ENCODE measurements at regions not wholly inside any gene's neighbourhood (a gene's known extent, or its start where the extent isn't known, plus 50 kb on each side); places are given as distances from the start of the nearest gene placed in this dataset.

DNA sequence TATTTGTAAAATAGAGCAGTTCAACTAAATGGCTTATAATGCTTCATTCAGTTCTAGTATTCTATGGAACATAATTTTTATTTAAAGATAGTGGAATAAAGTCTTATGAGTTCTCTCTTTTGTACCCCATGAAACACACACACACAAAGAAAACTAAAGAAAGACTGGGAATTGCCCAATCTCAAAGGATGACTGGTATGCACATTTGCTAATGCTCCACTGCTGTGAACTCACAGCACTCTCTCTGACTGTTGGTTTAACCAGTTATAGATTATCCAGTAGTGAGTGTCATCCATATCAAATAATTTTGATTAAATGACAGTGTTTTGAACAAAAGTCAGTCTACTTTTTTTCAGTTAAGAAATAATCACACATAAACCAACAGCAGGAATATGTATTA lies 1082.4 kb upstream of the B3GALT2 start:
- no peak for ATAC-seq
- no peak for DNase-seq (ENCODE audit: low spot score)

DNA sequence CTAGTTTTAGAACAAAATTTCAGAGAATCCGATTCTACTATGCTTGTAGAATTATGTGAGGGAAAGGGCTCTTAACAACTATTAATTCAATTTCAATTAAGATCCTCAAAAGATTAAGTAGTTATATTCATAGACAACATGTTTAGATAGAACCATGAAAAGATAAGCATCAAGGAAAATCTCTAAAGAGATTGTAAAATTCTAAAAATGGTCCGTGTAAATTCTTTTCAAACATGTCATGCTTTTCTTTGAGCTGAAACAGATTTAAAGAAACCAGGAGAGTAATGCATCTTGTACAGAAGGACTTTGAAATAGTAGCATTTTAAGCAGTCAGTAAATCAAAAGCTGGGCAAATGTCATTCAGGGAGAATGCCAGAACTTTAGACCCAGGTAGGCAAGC lies 1080.6 kb upstream of the B3GALT2 start:
- ATAC-seq = no peak
- no peak for DNase-seq (ENCODE audit: low spot score)

DNA sequence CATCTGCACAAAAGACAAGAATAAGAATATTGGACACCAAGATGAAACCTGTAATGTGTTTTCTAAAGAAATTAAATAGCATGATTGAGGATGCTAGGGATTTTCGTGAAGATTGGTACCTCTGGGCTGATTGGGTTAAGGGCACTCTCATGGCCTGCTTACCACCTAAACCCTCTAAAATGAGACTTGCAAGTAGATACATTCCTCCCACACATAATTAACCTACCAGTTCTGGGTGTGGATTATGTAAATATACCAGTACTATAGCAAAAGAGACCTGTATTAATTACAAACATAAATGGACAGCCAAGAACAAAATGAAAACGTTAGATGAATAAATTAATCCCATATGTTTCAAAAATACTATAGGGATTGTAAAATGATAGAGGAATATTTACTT lies 1069.6 kb upstream of the B3GALT2 start:
- ATAC-seq = no peak
- no peak for DNase-seq (ENCODE audit: low spot score)

DNA sequence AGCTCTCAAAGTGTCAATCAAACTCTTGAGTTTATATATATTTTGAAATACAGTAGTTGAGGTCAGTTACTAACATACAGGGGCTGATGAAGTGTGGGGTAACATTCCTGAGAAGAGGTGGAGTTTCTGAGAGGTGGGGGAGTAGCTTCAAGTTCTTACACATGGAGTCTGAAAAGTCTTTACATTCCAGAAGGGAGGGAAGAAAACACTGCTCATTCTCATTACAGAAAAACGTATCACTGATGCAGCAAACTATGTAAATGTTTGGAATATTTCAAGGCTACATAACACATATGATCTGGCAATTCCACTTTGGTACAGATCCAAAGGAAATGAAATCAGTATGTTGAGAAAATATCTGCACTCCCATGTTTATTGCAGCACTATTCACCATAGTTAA lies 1065.8 kb upstream of the B3GALT2 start:
- DNase-seq (ENCODE audit: low spot score) (no peak), ATAC-seq (no peak)

DNA sequence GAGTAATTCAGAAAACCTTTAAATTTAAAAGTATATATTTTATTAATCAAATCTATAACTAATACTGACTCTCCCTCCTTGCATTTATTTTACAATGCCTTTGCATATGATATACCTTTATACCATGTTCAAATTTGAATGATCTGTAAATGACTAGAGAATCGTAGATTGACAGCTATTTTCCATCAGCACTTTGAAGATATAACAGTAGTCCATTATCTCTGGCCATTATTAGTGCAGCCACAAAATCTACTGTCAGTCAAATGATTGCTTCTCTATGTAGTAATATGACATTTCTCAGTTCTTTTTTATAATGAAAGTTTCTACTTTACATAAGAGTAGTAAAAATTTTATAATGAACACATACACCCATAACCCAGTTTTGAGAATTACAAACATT lies 1054.8 kb upstream of the B3GALT2 start:
- DNase-seq (ENCODE audit: low spot score) (no peak), ATAC-seq (no peak)

DNA sequence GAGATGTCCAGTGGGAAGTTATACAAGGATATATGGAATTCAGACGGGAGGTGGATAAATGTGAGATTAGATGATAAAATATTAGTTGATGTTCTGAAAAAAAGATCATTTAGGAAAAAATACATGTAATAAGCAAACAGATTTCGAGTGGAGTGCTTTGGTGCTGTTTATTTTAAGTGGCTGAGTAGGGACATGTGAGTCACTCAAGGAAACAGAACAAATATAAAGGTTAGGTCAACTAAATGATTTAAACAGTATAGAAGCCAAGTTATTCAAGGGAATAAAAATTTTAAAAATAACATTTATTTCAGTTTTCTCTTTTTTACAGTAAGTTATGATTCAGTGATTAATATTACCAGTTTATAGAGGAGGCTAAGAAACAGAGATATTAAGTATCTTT lies 1046.7 kb upstream of the B3GALT2 start:
- no peak for ATAC-seq

DNA sequence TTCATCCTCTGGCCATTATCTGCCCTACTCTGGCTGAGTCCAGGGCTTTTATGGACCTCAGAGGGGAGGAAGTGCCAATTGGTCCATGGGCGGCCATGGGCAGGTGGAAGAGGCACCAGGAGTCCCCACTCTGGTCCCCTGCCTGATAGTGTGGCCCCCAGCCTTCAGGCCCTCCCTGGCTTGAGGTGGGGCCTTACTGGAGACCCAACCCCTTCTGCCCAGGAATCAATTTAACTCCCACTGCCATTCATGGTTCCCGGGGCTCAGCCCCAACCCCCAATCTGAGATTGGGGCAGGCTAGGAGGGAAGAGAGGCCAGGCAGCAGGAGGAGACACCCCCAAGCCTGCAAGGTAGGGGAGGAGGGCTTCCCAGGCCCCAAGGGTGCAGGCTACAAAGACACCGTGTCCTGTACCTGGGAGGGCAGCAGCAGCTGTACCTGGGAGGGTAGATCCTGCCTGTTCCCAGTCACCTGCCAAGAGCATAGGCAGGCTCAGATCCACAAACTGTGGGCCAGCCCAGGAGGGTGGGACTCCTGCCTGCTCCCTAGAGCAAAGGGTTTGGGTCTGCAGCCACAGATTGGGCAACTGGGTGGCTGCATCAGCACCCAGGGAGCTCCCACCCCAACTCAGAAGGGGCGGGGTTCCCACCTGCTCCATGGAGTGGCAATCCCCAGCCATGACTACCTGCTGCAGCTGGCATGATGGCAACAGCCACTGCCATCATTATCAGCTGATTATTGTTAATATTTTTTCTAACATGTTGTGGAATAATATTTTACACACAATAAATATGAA lies 1044.1 kb upstream of the B3GALT2 start:
- DNase-seq (ENCODE audit: low spot score) (no peak), ATAC-seq (no peak)

More for the DNA sequence above, 1046.7 kb upstream of the B3GALT2 start:
- no peak for DNase-seq (ENCODE audit: low spot score)

DNA sequence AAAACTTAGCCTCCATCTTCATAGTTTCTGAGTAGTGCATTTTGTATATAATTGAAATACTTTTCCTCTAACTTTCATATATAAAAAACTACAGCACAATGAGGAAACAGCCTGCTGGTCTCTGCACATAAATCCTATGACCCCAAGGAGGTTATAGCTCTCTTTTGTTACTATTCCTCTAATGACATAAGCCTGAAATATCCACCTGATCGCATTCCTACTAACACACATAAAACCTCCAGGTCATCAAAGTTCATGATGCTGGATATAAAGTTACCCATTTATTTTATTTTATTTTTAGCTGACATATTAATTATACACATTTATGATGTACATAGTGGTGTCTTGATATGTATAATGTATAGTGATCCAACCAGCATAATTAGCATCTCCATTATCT lies 1042.0 kb upstream of the B3GALT2 start:
- ATAC-seq (no peak), DNase-seq (ENCODE audit: low spot score) (no peak)

DNA sequence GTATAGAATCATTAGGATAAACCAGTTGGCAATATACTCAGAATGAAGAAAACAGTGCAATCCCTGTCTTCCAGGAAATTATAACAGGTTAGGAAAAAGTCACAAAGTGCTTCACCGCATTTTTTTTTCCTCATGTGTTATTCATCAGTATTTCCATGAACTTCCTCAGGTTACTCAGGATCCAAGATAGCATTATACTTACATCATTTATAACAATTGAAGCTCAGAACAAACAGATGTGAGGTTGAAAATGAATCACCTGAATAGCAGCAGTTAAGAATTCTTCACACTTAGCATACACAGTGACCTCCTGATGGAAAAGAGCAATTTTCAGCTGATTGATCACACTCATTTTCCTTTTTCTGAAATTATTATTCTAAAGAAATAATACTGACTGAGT lies 1040.7 kb upstream of the B3GALT2 start:
- no peak for ATAC-seq
- DNase-seq (ENCODE audit: low spot score) = no peak

DNA sequence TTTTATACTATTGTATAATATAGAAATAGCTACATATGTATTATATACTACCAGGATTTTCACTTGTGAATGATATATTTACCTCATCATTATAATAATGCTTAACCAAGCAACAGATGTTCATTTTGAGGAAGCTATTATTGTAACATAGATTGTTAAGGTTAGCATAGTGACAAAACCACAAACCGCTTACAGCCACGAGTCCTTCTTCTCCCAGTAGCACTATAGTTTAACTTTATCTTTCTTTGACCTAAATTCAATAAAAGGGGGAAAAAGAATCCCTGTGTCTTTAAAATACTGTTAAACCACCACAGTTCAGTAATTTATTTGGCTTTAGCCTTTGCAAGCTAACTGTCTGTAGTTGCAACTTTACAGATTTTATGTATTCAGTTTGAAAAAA lies 1039.4 kb upstream of the B3GALT2 start:
- no peak for DNase-seq (ENCODE audit: low spot score)
- ATAC-seq = no peak

DNA sequence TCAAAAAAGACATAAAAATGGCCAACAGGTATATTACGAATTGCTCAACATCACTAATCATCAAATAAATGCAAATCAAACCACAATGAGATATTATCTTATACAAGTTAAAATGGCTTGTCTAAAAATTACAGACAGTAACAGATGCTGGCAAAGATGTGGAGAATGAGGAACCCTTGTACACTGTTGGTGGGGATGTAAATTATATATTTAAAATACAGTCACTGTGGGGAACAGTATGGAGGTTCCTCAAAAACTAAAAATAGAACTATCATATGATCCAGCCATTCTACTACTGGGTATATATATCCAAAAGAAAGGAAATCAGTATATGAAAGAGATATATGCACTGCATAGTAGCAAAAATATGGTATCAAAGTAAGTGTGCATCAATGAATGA lies 1037.2 kb upstream of the B3GALT2 start:
- DNase-seq (ENCODE audit: low spot score) = no peak
- ATAC-seq = no peak

DNA sequence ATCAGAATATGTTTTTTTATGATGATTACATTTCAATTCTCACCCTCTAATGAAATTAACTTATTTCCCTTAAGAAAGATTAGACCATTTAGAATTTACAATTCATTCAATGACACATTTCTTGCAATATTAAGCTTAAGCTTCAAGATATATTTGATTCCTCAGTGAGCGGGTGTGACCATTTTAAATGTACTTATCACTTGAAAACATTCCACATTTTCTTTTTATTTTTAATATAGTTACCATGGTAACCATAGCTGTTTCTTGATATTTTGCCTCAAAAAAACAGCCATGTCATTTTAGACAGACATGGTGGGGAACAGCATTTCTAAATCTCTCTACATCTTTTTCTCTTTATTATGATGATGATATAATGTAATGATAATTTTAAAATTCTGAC lies 1029.0 kb upstream of the B3GALT2 start:
- DNase-seq (ENCODE audit: low spot score) = no peak

DNA sequence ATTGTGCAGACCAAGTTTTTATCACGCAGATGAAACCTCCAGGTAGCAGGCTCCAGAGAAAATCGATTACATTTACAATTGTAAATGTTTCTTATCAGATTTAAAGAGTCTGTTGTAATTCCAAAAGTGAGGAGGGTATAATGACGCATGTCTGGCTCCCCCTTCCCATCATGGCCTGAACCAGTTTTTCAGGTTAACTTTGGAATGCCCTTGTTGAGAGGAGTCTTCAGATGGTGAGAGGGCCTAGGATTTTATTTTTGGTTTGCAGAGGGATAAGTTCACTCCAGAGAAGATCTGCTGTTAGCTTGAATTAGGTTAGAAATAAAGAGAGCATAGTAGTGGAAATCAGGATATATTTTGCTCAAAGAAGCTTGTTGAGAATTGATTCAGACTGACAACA lies 1028.3 kb upstream of the B3GALT2 start:
- DNase-seq (ENCODE audit: low spot score) = no peak
- ATAC-seq = no peak

More for the DNA sequence above, 1029.0 kb upstream of the B3GALT2 start:
- no peak for ATAC-seq

DNA sequence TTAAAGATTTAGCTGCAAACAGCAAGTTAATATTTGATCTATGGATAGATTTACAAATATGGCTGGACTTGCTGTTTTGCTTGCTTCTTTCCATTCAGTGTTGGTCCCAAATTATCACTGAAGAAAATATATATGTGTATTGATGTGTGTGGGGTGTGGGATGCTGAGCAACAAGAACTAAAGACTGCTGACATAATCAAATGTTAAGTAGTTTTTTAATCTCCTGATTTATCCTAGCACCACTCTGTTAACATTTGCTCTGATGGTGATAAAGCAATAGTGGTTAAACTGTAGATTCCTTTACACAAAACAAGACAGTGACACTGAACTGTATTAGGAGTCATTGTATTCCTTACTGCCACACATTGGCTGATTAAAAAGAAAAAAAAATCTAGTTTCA lies 1023.5 kb upstream of the B3GALT2 start:
- DNase-seq (ENCODE audit: low spot score) (no peak), ATAC-seq (no peak)

DNA sequence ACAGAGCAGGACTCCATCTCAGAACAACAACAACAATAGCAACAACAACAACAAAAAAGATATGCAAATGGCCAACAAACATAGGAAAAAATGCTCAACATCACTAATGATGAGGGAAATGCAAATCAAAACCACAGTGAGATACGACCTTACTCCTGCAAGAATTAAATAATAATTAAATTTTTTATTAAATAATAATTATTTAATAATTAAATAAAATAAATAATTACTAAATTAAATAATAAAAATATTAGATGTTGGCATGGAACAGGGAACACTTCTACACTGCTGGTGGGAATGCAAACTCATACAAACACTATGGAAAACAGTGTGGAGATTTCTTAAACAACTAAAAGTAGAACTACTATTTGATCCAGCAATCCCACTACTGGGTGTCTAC lies 1022.3 kb upstream of the B3GALT2 start:
- ATAC-seq (no peak), DNase-seq (ENCODE audit: low spot score) (no peak)

DNA sequence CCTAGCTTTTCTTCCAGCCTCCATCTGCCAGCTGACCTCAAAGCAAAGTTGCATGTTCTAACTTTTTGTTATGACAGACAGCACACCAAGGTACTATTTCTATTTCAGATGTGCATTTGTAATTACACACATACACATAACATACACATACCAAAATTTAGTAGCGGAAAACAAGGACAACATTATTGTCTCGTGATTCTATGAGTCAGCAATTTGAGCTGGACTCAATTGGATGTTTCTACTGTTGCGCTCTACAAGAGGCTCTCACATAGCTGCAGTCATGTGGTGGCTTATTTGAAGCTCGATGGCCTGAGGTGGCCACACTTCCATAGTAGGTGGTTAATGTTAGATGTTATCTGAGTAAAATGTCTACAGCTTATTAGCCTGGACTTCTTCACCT lies 1010.1 kb upstream of the B3GALT2 start:
- ATAC-seq (no peak), DNase-seq (ENCODE audit: low spot score) (no peak)

DNA sequence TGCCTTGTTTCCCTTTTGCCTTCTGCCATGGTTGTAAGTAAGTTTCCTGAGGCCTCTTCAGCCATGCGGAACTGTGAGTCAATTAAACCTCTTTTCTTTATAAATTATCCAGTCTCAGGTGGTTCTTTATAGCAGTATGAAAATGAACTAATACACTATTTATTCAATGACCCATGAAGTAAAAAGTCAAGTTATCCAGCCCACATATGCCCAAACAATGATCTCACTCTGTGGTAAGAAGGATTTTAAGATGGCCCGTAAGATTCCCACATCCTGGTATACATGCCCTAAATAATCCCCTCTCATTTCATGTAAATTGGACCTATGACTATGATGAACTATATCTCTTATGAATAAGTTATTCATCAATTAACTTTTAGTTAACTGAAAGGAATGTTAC lies 1008.3 kb upstream of the B3GALT2 start:
- ATAC-seq (no peak), DNase-seq (ENCODE audit: low spot score) (no peak)

DNA sequence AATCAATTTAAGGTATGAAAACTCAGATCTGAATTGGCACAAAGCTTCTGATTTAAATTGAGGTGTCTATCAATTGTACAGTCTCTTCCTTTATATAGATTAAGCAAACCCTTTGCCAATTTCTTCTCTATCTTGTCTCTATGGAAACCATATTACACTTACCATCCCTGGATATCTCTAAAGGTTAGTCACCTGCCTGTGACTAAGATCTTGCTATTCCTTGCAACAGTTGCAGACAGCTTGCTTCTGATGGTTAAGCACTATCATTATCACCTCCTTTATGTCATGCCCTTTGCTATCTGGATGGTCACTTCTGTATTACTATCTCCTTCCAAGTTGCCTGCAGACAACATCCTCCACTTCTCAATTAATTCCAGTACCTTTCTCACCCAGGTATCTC lies 998.6 kb upstream of the B3GALT2 start:
- no peak for DNase-seq (ENCODE audit: low spot score)
- ATAC-seq = no peak

DNA sequence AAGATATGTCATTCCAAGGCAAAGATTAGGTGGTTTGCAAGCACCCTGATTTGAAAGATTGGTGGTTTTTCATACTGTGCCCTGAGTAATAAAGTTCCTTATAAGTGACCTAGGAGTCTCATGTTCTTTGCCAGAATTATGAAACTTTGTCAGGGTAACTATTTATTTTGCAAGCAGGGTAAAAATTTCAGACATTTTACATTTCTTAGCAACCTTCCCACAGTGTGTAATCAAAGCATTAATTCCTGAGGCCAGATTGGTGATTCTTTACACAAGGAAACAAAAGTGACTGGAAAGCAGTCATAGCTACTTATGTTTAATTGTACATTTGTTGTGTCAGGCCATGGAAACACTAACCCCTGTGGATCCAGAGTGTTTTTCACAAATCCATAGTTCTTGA lies 998.0 kb upstream of the B3GALT2 start:
- no peak for ATAC-seq
- DNase-seq (ENCODE audit: low spot score) = no peak

DNA sequence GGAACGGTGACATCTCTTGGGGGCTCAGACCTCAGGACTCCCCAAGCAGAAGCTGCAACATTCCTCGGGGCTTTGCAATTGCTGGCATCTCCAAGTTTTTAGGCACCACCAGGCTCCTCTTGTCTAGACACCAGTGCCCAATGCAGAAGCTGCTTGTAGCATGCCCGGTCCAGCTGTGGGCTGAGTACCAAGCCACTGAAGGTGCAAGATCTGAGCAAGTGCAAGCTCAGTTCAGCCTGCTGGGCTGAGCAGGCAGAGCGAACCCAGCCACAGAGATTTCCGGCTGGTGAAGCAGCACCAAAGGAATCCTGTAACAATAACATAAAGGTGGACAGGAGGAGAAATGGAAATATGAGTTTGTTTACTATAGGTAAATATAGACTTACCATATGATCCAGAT lies 995.4 kb upstream of the B3GALT2 start:
- no peak for DNase-seq (ENCODE audit: low spot score)
- ATAC-seq = no peak

DNA sequence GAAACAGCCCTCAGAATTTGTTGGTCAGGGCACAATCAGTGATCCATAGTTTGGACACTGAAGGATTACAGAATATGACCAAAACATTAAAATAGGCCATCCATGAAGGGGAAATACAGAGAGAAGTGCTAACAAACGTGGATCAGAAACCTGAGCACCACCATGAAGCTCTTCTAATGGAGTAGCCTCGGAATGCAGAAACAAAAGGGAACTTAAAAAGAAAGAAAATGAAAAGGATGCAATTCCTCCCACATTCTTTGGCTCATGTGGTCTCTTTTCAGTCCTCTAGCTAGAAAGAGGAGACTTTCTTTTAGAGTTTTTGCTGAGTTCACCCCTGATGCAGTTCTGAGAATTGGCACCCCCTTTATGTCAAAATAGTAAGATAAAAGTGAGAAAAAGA lies 989.8 kb upstream of the B3GALT2 start:
- DNase-seq (ENCODE audit: low spot score) (no peak), ATAC-seq (no peak)

DNA sequence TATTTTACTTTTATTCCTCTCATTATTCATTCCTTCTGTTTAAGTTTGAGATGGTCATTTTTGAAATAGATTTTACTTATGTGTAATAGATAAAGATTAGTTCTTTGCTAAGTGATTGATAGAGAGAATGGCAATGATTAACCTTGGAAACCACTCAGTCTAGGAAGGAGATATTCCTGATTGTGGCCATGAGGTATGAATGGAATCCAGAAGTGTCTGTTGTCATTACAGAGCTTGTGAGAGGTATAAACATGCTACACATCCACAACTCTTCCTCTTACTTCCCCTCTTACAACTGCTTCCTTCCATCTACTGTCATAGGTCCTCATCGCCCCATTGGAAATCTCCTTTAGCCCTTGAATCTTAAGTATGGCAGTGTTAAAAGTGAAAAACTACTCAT lies 988.8 kb upstream of the B3GALT2 start:
- no peak for ATAC-seq

DNA sequence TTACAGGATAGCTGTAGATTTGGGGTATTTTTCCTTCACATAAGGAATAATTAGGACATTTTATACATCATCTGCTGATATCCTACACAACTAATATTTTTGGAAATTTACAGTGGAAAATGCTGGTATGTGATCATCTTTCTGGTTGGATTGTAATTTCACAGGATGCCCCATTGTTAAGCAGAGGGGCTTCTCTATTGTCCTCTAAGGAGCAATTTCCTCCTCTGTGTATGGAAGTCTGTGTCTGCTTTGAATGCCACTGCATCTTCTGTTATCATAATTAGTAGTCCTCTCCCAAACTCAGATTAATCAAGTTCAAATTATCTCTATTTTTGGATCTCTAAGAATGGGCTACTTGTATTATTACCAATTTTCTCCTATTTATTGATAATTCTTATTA lies 988.1 kb upstream of the B3GALT2 start:
- DNase-seq (ENCODE audit: low spot score) (no peak), ATAC-seq (no peak)

More for the DNA sequence above, 988.8 kb upstream of the B3GALT2 start:
- no peak for DNase-seq (ENCODE audit: low spot score)

Data from left lobe of liver (tissue), 2 donors.